Tibial nerve (tissue), 4 donors: ENCODE measurements at regions not wholly inside any gene's neighbourhood (a gene's known extent, or its start where the extent isn't known, plus 50 kb on each side); places are given as distances from the start of the nearest gene placed in this dataset.

Experiments used
- DNase-seq, 2 donors: peaks; one replicate each; pipeline ENCODE4 v3.0.0-alpha.2; 2019; ENCODE audit warnings: low spot score in 2 of 2
- H3K27ac ChIP-seq, 4 donors: fragments of 200-600 bp; sonication (generic) in 3 of 4; one replicate each; pipeline ENCODE4 v1.5.1; 2017 to 2019; ENCODE audit warnings: mild to moderate bottlenecking in 1 of 4
- H3K27me3 ChIP-seq, 2 donors: fragments of 200-600 bp; sonication (generic) in 1 of 2; one replicate each; pipeline versions ENCODE4 v1.5.1 to v1.6.0; 2017 to 2019
- H3K36me3 ChIP-seq, 3 donors: fragments of 200-600 bp; sonication (generic); one replicate each; pipeline ENCODE4 v1.5.1; 2018 to 2019
- H3K4me1 ChIP-seq, 4 donors: fragments of 200-600 bp; sonication (generic) in 3 of 4; one replicate each; pipeline ENCODE4 v1.5.1; 2017 to 2019
- H3K4me3 ChIP-seq, 4 donors: fragments of 200-600 bp; sonication (generic) in 3 of 4; one replicate each; pipeline ENCODE4 v1.5.1; 2017 to 2019; ENCODE audit warnings: mild to moderate bottlenecking in 1 of 4, moderate library complexity in 1 of 4
- H3K9me3 ChIP-seq, 4 donors: fragments of 200-600 bp; sonication (generic) in 3 of 4; one replicate each; pipeline ENCODE4 v1.5.1; 2017 to 2019
- EP300 ChIP-seq, 2 donors: sonication (generic); formaldehyde crosslinking; IDR thresholded peaks; one replicate each; pipeline ENCODE4 v1.6.1; 2017; ENCODE audit warnings: antibody characterized with exemption in 2 of 2, mild to moderate bottlenecking in 1 of 2
- POLR2A ChIP-seq, 2 donors: fragments of 450-650 bp; IDR thresholded peaks; one replicate each; pipeline ENCODE4 v1.6.1; 2017; ENCODE audit warnings: antibody characterized with exemption in 2 of 2, mild to moderate bottlenecking in 2 of 2, moderate library complexity in 2 of 2
- WGBS, 2 donors: methylation state at CpG; one replicate each; pipeline ENCODE4 v1.1.5; 2018; 5-methylcytosine and 5-hydroxymethylcytosine counted together
- TF ChIP-seq, protein P1 (sequence below), 5 experiments: fragments of 200-600 bp in 3 of 5; fragments of 450-650 bp in 2 of 5; sonication (generic) in 3 of 5; IDR thresholded peaks; one replicate each; pipeline ENCODE4 v1.5.1; 2016 to 2019; ENCODE audit warnings: antibody characterized with exemption in 5 of 5, mild to moderate bottlenecking in 3 of 5, moderate library complexity in 2 of 5

DNA sequence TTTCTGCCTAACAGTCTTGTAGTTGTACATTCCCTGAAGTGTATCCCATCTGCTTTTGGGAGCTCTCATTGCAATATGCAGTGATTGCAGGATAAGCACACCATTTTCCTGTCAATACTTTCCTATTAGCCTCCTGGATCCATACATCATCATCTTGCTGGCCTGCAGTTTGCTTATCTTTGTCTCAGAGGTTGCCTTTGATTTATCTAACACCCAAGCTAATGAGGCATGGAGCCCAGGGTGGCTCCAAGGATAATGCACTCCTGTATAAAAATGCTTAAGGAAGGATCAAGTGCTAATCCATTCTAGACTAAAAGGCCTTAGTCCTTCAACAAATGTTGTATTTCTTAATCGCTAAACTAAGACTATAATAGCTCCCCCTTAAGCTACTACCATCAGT, 161.6 kb upstream of the OBI1 start:
- TF ChIP-seq, protein P1, sequence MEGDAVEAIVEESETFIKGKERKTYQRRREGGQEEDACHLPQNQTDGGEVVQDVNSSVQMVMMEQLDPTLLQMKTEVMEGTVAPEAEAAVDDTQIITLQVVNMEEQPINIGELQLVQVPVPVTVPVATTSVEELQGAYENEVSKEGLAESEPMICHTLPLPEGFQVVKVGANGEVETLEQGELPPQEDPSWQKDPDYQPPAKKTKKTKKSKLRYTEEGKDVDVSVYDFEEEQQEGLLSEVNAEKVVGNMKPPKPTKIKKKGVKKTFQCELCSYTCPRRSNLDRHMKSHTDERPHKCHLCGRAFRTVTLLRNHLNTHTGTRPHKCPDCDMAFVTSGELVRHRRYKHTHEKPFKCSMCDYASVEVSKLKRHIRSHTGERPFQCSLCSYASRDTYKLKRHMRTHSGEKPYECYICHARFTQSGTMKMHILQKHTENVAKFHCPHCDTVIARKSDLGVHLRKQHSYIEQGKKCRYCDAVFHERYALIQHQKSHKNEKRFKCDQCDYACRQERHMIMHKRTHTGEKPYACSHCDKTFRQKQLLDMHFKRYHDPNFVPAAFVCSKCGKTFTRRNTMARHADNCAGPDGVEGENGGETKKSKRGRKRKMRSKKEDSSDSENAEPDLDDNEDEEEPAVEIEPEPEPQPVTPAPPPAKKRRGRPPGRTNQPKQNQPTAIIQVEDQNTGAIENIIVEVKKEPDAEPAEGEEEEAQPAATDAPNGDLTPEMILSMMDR (IDR thresholded peaks at IDR 0.05) = no peak
- H3K4me1 ChIP-seq = no peaks in the 10 kb centered on the region
- no peaks in the 10 kb centered on the region for H3K27me3 ChIP-seq
- no peaks in the 10 kb centered on the region for H3K9me3 ChIP-seq
- WGBS, 2 donors = 63 to 65% methylated on average over 1 of the region's 1 CpG
- H3K36me3 ChIP-seq = no peaks in the 10 kb centered on the region
- H3K27ac ChIP-seq = no peak overlapping the region
- no peak overlapping the region for H3K4me3 ChIP-seq
- DNase-seq = no peak

DNA sequence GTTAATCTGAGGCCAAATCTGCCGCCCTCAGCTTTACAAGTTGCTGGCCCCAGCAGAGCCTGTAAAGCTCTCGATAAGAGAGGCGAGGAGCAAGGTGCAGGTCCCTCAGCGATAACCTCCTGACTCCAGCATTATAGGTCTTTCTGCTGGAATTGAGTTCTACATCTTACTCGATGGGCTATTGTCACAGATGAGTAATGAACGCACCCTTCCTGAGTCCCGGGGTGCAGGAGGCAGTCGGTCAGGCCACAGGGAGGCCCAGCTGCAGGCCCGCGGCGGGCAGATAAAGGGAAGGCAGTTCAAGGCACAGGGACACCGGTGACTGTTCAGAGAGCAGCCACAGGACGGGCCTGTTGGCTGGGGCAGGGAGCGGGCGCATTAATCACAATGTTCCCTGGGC, 157.6 kb upstream of the OBI1 start:
- Histone ChIP-seq H3K4me3 (no peak overlapping the region), H3K27me3 (no peaks in the 10 kb centered on the region), H3K4me1 (no peaks in the 10 kb centered on the region), H3K36me3 (no peaks in the 10 kb centered on the region), H3K27ac (no peak overlapping the region), H3K9me3 (no peaks in the 10 kb centered on the region)
- WGBS, 2 donors = 74 to 75% methylated on average over 11 to 15 of the region's 15 CpGs
- DNase-seq = no peak
- TF ChIP-seq, protein P1 (IDR thresholded peaks at IDR 0.05) = no peak
- TF ChIP-seq POLR2A (IDR thresholded peaks at IDR 0.05) (no peak), EP300 (IDR thresholded peaks at IDR 0.05) (no peak)

DNA sequence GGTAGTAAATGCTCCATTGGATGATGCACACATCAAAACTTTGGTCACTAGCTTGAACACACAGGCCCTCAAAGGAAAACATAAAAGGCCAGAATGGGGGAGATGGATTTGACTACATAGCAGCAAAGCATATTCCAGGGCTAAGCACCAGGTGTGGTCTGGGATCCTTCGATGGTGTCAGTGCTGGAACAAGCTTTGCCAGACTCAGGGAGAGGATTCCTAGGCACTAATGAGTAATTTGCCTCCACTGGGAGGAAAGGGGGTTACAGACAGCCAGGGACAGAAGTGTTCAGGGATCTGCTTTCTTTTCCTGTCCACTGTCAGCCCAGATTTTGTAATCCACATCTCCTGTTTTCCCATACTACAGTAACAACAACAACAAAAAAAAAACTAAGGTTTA, 157.2 kb upstream of the OBI1 start:
- no peak overlapping the region for H3K27ac ChIP-seq
- no peaks in the 10 kb centered on the region for H3K27me3 ChIP-seq
- no peak for TF ChIP-seq EP300 (IDR thresholded peaks at IDR 0.05)
- TF ChIP-seq, protein P1 (IDR thresholded peaks at IDR 0.05) = no peak
- no peak for DNase-seq
- no peaks in the 10 kb centered on the region for H3K36me3 ChIP-seq
- no peaks in the 10 kb centered on the region for H3K9me3 ChIP-seq
- H3K4me1 ChIP-seq = no peaks in the 10 kb centered on the region
- H3K4me3 ChIP-seq = no peak overlapping the region
- WGBS, 2 donors = 52 to 56% methylated on average over 1 of the region's 1 CpG

DNA sequence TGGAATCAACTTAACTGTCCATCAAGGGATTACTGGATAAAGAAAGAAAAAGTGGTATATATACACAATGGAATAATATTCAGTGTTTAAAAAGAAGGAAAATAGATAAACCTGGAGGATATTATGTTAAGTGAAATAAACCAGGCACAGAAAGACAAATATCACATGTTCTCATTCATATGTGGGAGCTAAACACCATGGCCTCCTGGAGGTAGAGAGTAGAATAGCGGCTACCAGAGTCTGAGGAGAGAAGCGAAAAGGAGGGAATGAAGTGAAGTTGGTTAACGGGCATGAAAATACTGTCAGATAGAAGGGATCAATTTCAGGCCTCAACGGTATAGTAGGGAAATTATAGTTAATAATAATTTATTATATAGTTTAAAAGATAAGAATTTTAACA, 147.5 kb upstream of the OBI1 start:
- no peak for TF ChIP-seq EP300 (IDR thresholded peaks at IDR 0.05)
- TF ChIP-seq, protein P1 (IDR thresholded peaks at IDR 0.05) = peak in 1 of 5 experiments; percentile 23
- DNase-seq = no peak
- H3K4me1 ChIP-seq = no peaks in the 10 kb centered on the region
- H3K4me3 ChIP-seq = no peak overlapping the region
- 56 to 63% methylated on average over 4 of the region's 4 CpGs for WGBS, 2 donors
- no peaks in the 10 kb centered on the region for H3K36me3 ChIP-seq
- no peak overlapping the region for H3K27ac ChIP-seq
- H3K27me3 ChIP-seq = no peaks in the 10 kb centered on the region
- H3K9me3 ChIP-seq = no peaks in the 10 kb centered on the region

DNA sequence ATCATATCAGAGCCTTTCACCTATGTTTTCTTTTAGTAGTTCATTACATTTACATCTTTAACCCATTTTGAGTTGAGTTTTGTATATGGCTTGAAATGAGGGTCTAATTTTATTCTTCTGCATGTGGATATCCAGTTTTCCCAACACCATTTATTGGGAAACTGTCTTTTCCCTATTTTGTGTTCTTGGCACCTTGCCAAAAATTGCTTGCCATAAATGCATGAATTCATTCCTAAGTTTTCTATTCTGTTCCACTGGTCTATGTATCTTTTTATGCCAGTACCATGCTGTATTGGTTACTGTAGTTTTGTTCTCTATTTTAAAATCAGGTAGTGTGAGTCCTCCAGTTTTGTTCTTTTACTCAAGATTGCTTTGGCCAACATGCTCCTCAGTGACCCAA, 144.0 kb upstream of the OBI1 start:
- TF ChIP-seq EP300 (IDR thresholded peaks at IDR 0.05) (no peak), POLR2A (IDR thresholded peaks at IDR 0.05) (no peak)
- TF ChIP-seq, protein P1 (IDR thresholded peaks at IDR 0.05) = no peak
- Histone ChIP-seq H3K4me1 (no peaks in the 10 kb centered on the region), H3K27ac (no peak overlapping the region), H3K9me3 (no peaks in the 10 kb centered on the region), H3K4me3 (no peak overlapping the region), H3K27me3 (no peaks in the 10 kb centered on the region), H3K36me3 (no peaks in the 10 kb centered on the region)
- no peak for DNase-seq
